IPS-NIHi7 (cell line): ENCODE measurements at regions not wholly inside any gene's neighbourhood (a gene's known extent, or its start where the extent isn't known, plus 50 kb on each side); places are given as distances from the start of the nearest gene placed in this dataset.
"Not testable (repeated sequence)": the region's sequence is repeated elsewhere in the genome, so short reads cannot be mapped to it uniquely, and the experiment has no call there.

Source experiments
- DNase-seq: peaks from one replicate; pipeline ENCODE4 v3.0.0; 2012; ENCODE audit warnings: mixed read lengths; ENCODE audit errors: extremely low spot score

DNA sequence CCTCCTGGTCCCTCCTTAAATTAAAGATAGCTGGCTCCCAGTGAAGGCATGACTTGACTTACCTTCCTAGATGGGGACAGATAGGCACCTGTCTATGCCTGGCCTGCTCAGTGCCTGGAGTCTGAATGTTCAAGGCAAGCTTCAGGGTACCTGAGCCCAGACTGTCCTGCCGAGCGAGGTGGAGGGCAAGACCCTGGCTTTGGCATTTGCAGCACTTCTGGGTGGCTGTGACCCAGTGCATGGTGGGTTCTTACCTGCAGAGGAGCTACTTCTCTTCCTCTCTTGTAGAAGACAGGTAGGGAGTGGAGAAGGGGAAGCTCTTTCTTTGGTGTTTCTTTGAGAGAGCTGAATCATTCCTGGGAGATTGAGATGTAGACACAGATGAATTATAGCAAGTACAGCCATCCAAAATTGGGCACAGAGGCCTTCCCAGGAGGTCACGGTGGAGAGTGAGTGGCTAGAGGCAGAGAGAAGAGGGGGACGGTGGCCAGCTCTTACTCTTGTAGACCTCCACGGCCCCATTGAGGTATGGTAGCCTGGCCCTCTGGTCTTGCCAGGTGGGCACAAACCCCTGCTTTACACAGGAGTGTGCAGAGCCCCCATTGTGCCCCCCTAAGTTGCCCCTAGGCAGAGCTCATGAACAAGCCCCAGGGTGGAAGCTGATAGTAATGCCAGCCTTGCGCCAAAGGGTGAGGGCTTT is 402.5 kb upstream of the TPM1 start:
- no peak for DNase-seq

GRCh38 chr15:62641825-62642224 is 400.7 kb upstream of the TPM1 start:
- no peak for DNase-seq

GRCh38 chr15:62643572-62643971 is 399.0 kb upstream of the TPM1 start:
- no peak for DNase-seq

GRCh38 chr15:62644216-62644888 is 398.2 kb upstream of the TPM1 start:
- DNase-seq, result no peak

- DNase-seq, result no peak
Measured at GRCh38 chr15:62644889-62645742, 397.4 kb upstream of the TPM1 start.

GRCh38 chr15:62647202-62647842 is 395.2 kb upstream of the TPM1 start:
- no peak for DNase-seq

- DNase-seq, result no peak
Measured at GRCh38 chr15:62647843-62648505, 394.6 kb upstream of the TPM1 start.

GRCh38 chr15:62648954-62649353 is 393.6 kb upstream of the TPM1 start:
- no peak for DNase-seq

- no peak for DNase-seq
Measured at GRCh38 chr15:62649793-62650420, 392.6 kb upstream of the TPM1 start.

DNA sequence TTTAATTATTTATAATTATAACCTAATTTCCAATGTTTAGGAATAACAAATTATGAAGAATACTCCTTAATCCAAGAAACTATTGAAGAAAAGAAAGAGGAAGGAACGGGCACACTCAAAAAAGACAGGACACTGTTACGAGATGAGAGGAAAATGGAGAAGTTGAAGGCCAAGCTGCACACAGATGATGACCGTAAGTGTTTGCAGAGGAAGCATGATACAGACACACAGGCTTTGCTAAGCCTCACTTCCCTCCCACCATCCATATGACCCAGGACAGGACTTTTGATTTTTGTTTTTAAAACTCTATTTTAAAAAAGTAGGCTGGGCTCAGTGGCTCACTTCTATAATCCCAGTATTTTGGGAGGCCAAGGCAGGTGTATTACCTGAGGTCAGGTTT is 389.4 kb upstream of the TPM1 start:
- no peak for DNase-seq

DNA sequence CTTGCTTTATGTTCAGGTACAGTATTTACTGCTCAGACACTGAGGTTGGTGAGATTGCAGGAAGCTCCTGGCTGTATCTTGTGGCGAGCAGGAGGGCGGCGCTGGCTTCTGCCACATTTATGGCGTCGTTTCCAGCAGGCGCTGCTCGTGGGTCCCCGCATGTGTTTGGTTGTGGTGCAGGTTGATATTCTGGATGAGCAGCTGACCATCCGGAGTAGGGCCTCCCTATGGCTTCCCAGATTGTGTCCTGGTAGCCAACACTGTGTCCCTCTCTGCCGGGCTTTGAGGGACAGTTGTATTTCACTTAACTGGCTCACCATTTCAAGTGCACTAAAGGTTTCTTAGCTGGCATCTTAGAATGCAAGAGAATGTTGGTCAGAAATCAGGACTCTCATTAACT is 386.5 kb upstream of the TPM1 start:
- DNase-seq, result no peak

DNA sequence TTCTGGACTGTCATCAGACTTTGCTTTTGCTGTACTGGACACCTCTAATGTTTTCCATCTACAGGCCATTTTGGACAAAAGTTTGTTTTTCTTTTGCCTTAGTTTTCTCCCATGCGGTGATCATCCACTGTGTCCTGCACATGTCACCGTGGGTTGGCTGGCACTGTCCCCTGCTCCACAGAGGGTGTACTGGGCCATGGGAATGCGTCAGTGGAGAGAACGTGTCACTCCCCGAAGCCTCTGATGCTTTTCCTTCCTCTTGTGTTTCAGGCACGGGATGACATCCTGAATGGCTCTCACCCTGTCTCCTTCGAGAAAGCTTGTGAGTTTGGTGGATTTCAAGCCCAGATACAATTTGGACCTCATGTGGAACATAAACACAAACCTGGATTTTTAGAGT is 385.0 kb upstream of the TPM1 start:
- not testable (repeated sequence) for DNase-seq

DNA sequence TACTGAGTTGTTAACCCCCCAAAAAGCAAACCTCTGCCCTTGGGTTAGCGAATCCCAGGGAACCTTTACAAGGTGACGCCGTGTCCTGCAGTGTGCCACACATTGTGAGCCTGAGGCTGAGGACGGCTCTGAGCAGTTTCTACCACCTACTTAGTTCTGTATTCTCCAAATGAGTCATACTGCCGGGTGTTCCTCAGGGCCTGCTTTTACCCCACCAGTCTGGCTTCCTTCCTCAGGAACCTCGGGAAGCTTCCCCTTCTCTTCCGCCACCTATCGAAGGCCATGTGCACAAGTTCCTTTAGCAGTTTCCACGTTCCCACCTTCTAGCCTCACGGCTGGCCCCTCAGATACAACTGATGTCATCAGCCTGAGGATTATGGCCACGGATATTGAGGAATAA is 384.0 kb upstream of the TPM1 start:
- peak; percentile 41 for DNase-seq

DNA sequence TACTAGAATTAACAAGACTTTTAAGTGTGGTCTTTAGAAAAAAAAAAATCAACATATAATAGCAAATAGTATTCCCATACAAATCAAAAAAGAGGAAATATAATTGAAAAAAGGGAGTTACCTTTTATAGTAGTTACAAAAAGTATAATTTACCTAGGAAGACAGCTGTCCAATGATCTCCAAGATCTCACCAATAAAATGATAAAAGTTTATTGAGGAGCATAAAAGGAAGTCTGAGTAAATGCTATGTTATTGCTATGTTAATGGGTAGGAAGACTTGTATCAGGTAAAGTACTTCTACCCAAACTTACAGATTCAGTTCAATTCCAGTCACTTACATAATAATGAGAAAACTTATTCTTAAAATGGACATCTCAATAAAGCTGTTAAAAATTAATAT is 379.0 kb upstream of the TPM1 start:
- DNase-seq, result no peak

DNA sequence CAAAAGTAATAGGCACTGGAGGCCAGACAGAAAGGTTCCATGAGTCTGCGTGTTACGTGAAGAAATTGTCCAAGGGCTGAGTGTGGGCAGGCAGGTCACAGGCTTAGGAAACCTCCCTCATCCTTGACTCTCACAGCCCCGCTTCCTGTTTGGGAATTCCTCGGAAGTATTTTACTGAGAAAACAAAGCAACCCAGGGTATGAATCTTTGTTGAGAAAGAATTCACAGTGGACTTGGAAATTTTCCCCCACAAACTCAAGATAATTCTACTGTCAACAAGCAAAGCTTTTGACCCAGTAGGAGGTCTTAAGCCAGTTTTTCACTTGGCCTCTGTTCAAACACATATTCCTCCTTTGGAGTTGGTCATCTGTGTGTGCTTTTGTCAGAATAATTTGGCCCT is 377.1 kb upstream of the TPM1 start:
- DNase-seq, result no peak

- no peak for DNase-seq
Measured at GRCh38 chr15:62666046-62666445, 376.5 kb upstream of the TPM1 start.

GRCh38 chr15:62672268-62672667 is 370.3 kb upstream of the TPM1 start:
- DNase-seq, result no peak

GRCh38 chr15:62676891-62677290 is 365.7 kb upstream of the TPM1 start:
- no peak for DNase-seq

- DNase-seq, result no peak
Measured at GRCh38 chr15:62681939-62682896, 360.3 kb upstream of the TPM1 start.

DNA sequence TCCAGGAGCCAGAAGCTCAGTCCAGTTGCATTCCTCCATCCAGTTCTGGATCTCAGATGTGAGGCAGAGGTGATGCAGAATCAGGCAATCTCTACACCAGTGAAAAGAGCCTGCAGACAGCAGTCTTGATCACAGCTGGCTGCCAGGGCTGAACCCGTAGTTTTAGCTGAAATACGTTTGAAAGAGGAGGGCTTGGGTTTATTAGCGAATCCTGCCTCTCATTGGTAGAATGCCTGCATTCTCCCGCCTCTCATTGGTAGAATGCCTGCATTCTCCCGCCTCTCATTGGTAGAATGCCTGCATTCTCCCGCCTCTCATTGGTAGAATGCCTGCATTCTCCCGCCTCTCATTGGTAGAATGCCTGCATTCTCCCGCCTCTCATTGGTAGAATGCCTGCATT is 359.4 kb upstream of the TPM1 start:
- not testable (repeated sequence) for DNase-seq
